ENCODE measurements at regions not wholly inside any gene's neighbourhood (a gene's known extent, or its start where the extent isn't known, plus 50 kb on each side); places are given as distances from the start of the nearest gene placed in this dataset.

DNA sequence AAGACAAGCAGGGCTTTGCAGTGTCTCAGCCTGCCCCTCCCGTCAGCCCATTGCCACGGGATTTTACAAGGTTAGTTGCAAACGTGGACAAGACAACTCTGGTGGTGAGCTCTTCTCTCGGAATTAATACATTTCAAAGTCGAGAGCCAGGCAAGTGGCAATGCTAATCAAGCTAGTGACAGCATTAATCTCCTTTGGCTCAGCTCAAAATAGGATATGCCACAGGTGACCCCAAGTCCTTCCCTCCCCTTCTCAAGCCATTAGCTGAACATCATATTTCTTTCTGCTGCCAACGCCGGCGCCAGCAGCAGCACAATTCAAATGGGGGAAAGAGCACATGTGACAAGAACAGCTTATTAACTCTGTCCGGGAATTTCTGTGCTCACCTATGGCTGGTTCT is 190.1 kb downstream of the ATPSCKMT start:
- POLR2A ChIA-PET (ENCODE audit: low non-redundant PET): no interaction called here
- no peak for DNase-seq (ENCODE audit: low spot score)

DNA sequence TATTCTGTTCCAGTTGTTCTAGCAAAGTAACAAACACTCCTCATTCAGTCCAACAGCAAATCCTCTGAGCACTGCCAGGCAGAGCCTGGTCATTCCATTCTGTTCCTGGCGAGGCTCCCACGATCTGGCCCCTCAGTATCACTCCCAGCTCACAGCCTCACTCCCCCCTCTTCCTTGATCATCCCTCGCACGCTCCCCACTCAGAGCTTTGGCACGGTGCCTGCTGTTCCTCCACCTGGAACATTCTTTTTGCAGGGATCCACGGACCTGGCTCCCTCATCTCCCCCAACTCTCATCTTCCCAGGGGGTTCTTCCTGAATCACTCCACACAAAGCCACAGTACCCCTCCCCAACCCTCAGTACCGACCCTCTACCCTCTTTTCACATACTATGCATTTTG is 192.3 kb downstream of the ATPSCKMT start:
- CTCF ChIA-PET: no interaction called here
- DNase-seq (ENCODE audit: low spot score): no peak
- no peak overlapping the region for H3K27ac ChIP-seq
- TF ChIP-seq, protein P1, sequence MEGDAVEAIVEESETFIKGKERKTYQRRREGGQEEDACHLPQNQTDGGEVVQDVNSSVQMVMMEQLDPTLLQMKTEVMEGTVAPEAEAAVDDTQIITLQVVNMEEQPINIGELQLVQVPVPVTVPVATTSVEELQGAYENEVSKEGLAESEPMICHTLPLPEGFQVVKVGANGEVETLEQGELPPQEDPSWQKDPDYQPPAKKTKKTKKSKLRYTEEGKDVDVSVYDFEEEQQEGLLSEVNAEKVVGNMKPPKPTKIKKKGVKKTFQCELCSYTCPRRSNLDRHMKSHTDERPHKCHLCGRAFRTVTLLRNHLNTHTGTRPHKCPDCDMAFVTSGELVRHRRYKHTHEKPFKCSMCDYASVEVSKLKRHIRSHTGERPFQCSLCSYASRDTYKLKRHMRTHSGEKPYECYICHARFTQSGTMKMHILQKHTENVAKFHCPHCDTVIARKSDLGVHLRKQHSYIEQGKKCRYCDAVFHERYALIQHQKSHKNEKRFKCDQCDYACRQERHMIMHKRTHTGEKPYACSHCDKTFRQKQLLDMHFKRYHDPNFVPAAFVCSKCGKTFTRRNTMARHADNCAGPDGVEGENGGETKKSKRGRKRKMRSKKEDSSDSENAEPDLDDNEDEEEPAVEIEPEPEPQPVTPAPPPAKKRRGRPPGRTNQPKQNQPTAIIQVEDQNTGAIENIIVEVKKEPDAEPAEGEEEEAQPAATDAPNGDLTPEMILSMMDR (conservative IDR thresholded peaks at IDR 0.05; ENCODE audit: low read depth): no peak
- POLR2A ChIA-PET (ENCODE audit: low non-redundant PET): no interaction called here

More for the DNA sequence above, 190.1 kb downstream of the ATPSCKMT start:
- TF ChIP-seq, protein P1 (conservative IDR thresholded peaks at IDR 0.05; ENCODE audit: low read depth): no peak
- CTCF ChIA-PET: interaction anchor here (0.6 kb wide), 1 partner anchor 900 kb away, joined by 3 read pairs; no protein-coding TSS in a partner anchor
- no peak overlapping the region for H3K27ac ChIP-seq

DNA sequence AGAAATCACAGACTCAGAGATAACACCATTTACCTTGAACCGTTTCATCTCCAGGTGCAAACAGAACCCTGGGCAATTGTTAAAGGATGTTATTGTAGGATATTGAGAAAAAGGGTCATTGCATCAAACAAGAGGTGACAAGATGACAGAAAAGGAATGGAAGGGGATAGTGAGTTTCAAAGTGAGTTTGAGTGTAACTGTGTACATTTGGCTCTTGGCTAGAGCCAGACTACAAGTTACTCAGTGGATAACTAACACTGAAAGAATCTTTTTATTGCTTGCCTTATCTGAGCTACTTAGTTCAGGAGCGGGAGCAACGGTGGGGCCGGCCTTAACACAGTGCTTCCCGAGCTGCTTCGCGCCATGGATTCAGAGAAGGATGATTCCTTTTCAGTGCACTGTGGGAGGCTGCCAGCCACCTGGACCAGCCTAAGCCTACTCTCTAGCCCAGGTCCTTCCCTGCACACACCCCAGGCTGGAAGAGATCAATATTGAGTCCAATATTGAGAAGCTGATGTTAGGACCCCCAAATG is 193.4 kb downstream of the ATPSCKMT start:
- no peak overlapping the region for H3K27ac ChIP-seq
- TF ChIP-seq, protein P1 (conservative IDR thresholded peaks at IDR 0.05; ENCODE audit: low read depth): no peak
- ChIA-PET POLR2A (ENCODE audit: low non-redundant PET) (no interaction called here), CTCF (no interaction called here)
- no peak for DNase-seq (ENCODE audit: low spot score)

DNA sequence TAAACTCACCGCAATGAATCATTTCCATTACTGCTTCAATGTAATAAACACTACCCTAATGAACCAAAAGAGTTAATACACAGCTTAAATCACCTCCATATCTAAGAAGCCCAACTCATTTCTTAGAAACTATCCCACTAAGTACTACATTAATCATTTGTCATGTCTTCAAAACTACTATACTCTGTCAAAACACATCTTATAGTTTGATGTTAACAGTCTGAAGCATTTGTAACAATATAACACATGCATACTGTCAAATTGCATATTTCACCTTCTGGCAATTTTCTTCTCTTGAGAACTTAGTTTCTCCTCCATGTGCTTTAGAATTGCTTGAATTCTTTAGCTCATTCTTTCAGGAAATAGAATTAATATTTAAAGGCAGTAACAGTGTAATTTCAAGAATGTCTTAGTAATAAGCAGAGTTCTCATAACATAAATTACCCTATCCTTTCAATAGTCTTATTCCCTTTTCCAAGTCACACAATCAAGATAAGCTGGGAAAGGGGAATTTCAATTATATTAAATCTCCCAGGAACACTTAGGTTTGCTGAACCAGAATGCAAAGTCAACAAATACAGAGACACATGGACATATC is 199.7 kb downstream of the ATPSCKMT start:
- H3K27ac ChIP-seq: no peak overlapping the region
- TF ChIP-seq, protein P1 (conservative IDR thresholded peaks at IDR 0.05; ENCODE audit: low read depth): no peak
- ChIA-PET POLR2A (ENCODE audit: low non-redundant PET) (no interaction called here), CTCF (interaction anchor here (0.6 kb wide), 1 partner anchor 328 kb away, joined by 3 read pairs; no protein-coding TSS in a partner anchor)
- no peak for DNase-seq (ENCODE audit: low spot score)

DNA sequence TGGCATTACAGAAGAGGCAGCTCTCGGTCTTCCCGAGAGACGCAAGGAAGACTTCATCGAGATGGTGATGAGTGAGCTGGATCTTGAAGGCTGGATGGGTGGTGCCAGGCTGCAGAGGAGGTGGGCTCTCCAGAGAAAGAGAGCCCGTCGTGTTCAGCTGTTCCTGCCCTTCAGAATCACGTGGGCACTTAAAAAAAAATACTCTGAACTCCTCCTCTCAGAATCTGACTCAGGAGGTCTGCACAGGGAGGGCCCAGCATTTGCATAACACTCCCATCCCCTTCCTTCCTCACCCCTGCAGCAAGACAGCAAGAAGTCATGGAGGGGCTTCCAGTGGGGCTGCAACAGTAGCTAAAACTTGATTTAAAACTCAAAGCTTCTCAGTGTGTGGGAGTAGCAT is 203.0 kb downstream of the ATPSCKMT start:
- ChIA-PET CTCF (no interaction called here), POLR2A (ENCODE audit: low non-redundant PET) (no interaction called here)
- no peak overlapping the region for H3K27ac ChIP-seq
- no peak for DNase-seq (ENCODE audit: low spot score)
- TF ChIP-seq, protein P1 (conservative IDR thresholded peaks at IDR 0.05; ENCODE audit: low read depth): no peak

DNA sequence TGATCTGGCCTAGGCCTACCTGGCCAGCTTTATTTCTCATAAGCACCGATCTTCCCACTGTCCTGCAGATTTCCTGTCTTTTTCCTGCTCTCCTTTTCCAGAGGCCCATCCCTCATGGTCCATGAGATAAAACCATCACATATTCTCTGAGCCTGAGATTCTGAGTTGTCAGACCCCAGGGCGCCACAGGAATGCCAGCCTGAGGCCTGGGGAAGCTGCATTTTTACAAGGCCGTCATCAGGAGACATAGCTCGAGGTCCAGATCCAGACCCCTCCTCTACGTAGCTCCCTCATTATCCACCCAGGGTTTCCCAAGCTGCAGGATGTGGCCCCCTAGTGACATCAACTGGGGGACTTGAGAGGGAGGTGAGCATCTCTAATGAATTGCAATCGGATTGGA is 204.3 kb downstream of the ATPSCKMT start:
- ChIA-PET CTCF (interaction anchor here (0.6 kb wide), 1 partner anchor 13 kb away, joined by 4 read pairs; no protein-coding TSS in a partner anchor), POLR2A (ENCODE audit: low non-redundant PET) (no interaction called here)
- TF ChIP-seq, protein P1 (conservative IDR thresholded peaks at IDR 0.05; ENCODE audit: low read depth): no peak
- no peak overlapping the region for H3K27ac ChIP-seq
- no peak for DNase-seq (ENCODE audit: low spot score)

Measured in RWPE1 (cell line).